HG03060 (cell line): ENCODE measurements at regions not wholly inside any gene's neighbourhood (a gene's known extent, or its start where the extent isn't known, plus 50 kb on each side); places are given as distances from the start of the nearest gene placed in this dataset.

Source experiments
- ATAC-seq: cut with Tn5 transposase; IDR thresholded peaks from one replicate; pipeline ENCODE4 v1.9.1; 2021; ENCODE audit warnings: low read depth, moderate number of reproducible peaks; ENCODE audit not compliant: unreplicated experiment

- ATAC-seq, result no peak
Observed at GRCh38 chrX:68901519-68901918, 72.7 kb downstream of the EFNB1 start.

DNA sequence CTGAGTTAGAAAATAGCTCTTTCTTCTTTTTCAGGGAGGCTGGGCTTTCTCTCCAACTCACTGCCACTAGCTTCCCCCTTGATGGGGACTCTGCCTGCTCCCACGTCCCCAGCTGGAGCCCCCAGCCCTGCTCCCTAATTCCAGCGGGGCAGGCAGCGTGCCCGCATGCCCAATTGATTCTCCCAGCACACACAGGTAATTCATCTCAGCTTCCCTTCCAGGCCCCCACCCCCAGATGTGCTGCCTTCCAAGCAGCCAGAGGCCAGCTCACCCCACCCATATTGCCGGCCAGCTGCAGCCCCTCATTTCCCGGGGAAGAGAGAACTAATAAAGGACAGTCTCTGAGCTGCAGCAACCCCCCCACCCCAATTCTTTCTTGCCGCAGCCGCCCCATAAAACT, 69.8 kb downstream of the EFNB1 start:
- ATAC-seq, result no peak

DNA sequence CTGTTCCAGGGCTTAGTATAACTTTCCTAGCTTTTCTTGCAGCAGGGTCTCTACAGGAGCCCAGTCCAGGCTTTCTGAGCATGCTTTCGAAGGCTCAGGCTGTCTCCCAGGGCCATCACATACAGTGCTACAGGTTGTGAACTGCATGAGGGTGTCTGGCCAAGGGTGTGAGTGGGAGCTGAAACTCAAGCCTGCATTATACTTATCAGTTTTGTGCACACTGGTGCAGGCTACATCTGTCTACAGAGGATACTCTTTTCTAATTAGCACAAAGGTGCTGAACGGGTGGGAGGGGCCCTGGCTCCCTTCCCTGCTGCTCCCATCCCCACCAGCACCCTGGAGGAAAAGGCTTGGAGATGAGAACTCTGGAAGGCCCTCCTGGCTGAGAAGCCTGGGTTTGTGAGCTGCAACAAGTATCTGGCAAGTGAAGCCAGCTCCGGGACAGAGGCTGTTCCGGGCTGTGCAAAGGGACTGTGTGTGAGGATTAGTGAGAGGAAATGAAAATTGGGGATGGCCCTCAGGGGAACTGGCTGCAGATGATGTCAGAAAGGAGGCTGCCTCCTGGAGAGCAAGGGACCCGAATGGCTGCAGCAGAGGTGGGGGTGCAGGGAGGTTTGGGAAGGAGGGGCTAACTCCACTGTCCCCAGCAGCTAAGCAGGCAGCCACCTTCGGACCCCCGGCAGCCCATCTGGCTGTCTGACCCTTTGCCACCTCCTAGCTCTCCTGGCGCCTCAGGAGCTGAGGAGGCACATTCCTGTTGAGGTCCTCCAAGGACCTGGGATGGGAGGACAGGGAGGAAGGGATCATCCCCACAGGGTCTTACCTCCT, 68.5 kb downstream of the EFNB1 start:
- no peak for ATAC-seq

DNA sequence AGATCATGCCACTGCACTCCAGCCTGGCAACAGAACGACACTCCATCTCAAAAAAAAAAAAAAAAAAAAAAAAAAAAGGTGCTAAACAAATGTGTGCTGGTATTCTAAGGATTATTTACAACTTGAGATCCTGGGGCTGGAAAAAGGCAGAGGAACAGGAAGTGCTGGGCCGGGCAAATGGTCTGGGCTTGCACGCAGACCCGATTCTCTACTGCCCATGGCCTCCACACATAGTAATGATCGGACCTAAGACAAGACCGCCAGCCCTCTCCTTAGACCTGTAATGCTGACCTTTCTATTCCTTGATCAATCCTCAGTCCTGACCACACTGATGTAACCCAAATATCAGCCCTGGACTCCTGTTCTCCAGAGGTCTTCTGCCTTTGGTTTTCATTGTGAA, 67.8 kb downstream of the EFNB1 start:
- no peak for ATAC-seq

DNA sequence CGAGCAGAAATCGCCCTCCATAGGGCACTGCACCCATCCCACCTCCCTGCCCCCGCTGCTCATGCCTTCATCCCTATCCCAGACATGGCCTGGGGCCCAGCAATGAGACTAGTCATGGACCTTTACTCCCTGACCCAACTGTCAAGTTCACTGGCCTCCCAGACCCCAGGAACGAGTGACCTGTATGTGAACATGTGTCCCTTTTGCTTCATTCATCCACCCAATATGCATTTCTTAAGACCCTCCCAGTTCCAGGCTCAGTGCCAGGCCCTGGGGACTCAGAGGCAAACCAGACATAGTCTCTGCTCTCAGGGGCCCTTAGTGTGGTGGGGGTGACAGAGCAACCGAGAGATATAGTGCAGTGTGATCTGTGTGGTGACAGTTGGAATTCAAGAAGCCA, 67.0 kb downstream of the EFNB1 start:
- no peak for ATAC-seq

GRCh38 chrX:68895341-68895755, 66.5 kb downstream of the EFNB1 start:
- no peak for ATAC-seq

DNA sequence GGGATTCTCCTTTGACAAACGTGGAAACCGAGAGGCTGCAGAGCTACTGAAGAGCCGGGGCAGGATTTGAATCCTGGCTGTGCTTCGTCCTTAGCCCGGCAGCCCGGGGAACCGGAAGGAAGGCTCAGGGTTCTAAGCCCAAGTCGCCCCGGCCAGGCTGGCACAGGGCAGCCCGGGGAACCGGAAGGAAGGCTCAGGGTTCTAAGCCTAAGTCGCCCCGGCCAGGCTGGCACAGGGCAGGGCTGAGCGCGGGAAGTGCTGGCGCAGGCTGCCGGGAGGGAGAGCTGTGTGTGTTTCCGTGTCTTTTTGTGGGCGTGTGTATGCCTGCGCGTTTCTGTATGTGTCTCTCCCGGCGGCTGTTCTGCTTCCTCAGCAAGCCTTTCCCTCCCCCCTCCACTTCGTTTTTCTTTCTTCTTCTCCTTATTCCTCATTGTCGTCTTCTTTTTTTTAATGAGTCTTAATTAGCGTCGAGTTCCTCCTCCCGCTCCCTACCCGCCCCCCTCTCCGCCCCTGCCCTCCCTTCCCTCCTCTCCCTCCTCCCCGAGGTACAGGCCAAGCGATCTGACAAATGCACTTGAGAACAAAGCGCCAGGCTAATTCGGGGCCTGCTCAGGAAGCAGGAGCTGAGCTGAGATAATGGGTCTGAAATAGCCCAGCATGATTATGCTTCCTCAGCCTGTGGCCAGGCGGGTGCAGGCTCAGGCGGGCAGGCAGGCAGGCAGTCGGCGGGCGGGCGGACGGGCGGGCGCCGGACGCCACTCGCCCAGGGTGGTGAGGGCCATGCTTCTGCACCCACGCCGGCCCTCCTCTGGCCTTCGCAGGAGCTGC, 65.9 kb downstream of the EFNB1 start:
- no peak for ATAC-seq

DNA sequence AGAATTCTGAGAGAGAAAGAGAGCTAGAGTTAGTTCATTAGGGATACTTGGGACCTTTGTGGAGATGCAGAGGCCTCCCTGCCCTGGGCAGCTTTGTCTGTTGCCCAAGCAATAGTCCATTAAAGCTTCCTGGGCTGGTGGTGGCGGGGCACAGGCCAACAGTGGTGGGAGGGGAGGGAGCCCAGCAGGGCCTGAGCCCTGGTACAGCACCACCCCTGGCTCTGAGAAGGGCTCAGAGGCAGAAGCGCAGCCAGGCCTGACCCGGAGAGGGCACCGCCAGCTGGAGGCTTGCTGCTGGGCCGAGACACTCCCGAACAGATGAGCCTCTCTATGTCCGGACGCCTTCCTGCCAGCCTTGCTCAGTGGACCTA, 65.3 kb downstream of the EFNB1 start:
- no peak for ATAC-seq

- no peak for ATAC-seq
Observed at GRCh38 chrX:68892651-68893050, 63.8 kb downstream of the EFNB1 start.

GRCh38 chrX:68892134-68892533, 63.3 kb downstream of the EFNB1 start:
- no peak for ATAC-seq
